ENCODE measurements at regions not wholly inside any gene's neighbourhood (a gene's known extent, or its start where the extent isn't known, plus 50 kb on each side); places are given as distances from the start of the nearest gene placed in this dataset.

DNA sequence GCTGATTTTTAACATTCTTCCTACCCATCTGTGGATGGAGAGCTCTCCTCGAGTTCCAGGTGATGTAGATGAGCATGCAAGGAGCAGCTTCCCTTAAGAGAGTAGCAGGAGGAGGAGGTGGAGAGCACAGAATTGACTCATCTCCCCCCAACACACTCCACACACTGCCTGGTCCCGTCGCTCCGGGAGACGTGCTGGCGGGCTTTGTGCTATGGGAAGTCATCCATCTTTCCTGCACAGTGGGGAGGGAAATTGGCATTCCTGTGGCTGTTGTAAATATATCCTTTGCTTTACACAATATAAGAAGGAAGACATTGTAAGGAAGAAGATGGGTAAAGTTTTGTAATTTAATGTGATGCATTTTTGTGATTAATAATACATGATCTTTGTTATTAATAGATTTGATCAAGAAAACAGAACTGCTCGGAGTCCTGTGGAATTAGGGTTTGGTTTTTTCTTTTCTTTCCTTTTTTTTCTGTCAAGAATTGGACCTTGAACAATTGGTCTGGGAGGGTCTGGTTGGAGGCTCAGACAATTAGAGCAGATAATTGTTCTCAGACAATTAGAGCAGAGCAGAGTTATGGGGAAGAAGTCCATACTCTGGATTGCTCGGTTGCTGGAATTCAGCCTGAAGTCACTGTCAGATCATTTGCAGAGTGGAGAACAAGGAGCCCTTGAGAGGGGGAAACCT, 297.8 kb downstream of the GADD45G start:
- TF ChIP-seq CTCF (conservative IDR thresholded peaks at IDR 0.05; ENCODE audit: low read length): no peak
- no peak for TF ChIP-seq EZH2phosphoT487 (IDR thresholded peaks at IDR 0.05; ENCODE audit: borderline replicate concordance, low read depth, low read length)

Data from OCI-LY7 (cell line).